Hematopoietic multipotent progenitor cell treated with erythropoietin and hydrocortisone succinate and interleukin-3 and kit ligand, for 8 days (in vitro differentiated cells): ENCODE measurements at regions not wholly inside any gene's neighbourhood (a gene's known extent, or its start where the extent isn't known, plus 50 kb on each side); places are given as distances from the start of the nearest gene placed in this dataset.
"Not testable (repeated sequence)": the region's sequence is repeated elsewhere in the genome, so short reads cannot be mapped to it uniquely, and the experiment has no call there.

ENCODE experiments used
- DNase-seq: peaks from one replicate; pipeline ENCODE4 v3.0.0-alpha.2; 2015

GRCh38 chr11:114953039-114953438, 274.7 kb downstream of the NXPE2 start:
- no peak for DNase-seq

DNA sequence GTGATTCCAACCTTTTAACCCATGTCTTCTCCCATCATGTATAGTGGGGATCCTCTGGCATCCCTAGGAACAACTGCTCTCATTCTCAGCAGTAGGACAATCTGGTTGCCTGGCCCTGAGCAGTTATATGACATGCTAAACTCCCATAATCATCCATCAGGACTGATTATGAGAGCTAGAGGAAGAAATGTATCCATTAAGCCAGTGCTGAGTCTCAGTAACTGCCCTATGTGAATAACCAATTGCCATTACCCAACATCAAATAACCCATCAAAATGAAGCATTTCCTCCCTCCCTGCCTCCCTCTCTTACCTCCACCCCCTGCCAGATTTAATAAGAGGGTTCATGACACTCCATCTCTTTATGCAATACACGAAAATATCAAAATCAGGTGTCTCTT, 277.6 kb downstream of the NXPE2 start:
- DNase-seq: no peak

GRCh38 chr11:114956566-114956965, 278.2 kb downstream of the NXPE2 start:
- DNase-seq: no peak

DNA sequence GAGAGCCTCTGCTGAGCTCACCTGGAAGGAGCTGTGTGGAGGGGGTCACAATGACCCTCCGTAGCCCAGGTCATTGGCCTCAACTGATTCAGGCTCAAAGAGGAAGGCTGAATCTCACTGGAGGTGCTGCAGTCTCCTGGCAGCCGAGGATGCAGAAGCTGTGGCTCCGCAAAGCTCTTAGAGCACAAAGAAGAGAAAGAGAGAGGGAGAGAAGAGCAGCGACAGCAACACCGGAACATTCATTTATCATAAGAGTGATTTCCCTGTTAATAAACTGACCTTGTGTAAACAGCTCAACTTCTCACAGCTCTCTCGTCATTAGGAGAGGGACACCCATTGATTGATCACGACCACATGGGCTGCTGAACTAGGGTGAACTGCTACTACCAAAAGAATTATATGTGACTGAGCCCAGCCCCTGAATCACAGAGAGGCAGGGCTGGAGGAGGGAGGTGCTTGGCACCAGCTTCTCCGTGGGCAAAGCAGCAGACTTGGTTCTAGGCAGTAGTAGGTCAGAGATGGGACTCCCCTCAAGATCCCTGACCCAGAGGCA, 281.7 kb downstream of the NXPE2 start:
- DNase-seq: no peak

- DNase-seq: not testable (repeated sequence)
Measured at GRCh38 chr11:114960819-114961218, 282.5 kb downstream of the NXPE2 start.

DNA sequence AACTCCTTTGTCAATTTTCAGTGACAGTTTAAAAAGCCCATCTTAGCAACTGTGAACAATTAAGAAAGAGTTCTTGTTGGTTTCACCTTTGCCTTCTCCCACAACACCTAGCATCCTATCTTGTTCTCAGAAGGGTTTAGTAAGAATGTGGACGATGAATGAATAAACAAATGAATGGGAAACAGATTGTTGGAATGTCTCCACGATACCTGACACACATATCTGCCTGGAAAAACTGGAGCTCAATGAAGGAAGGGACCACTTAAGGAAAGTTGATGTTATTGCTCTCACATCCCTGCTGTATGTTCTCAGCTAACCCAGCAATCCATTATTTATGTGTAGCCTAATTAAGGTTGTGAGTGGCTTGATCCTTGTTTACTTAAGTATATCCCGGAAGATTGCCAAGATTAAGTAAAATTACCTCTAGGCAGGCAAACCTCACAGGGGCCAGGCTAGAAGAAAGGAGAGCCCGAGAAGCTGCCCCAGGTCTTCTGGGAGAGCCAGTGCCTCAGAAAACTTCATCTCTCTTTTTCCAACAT, 286.4 kb downstream of the NXPE2 start:
- DNase-seq: no peak

GRCh38 chr11:114970927-114971645, 292.8 kb downstream of the NXPE2 start:
- no peak for DNase-seq

GRCh38 chr11:114972105-114972504, 293.8 kb downstream of the NXPE2 start:
- no peak for DNase-seq

DNA sequence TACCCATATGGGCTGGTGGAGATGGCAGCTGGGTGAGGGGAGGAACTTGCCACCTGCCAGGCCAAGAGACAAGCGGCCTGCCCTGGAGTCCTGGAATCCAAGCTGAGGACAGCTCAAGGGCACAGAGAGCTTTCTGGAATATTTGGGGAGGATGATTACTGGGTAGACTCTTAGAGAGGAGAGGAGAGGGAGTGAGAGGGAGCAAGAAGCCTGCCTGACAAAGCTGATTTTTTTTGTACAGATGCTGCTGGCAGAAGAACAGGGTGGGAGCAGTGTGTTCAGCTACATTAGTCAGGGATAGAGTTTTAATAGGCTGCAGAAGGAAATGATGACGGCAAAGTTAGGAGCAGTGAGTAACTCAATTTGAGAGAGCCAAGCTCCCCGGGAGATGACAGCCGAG, 299.3 kb downstream of the NXPE2 start:
- DNase-seq: no peak

- DNase-seq: no peak
Measured at GRCh38 chr11:114982141-114982540, 303.8 kb downstream of the NXPE2 start.

DNA sequence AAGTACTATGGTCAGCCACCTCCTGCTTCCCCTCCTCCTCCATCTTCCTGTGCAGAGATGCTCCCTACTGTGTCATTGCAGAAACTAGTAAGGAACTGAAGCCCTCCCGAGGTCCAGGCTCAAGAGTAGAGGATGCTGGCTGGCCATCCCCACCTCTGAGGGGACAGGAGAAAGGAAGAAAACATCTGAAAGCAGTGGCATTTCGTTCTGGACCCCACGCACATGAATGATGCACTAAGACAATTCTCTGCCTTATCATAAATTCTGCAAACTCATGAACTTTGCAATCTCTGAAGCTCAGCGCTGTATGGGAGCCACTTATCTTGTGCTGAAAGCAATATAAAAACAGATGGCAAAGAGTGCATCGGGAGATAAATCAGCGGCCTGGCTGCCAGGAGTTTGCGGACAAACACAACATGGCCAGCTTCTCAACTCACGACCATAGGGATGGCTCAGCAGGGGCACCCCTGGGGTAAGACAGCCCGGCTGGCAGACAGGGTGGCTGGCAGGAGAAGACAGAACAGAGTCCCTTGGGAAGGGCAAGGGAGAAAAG, 306.4 kb downstream of the NXPE2 start:
- no peak for DNase-seq

DNA sequence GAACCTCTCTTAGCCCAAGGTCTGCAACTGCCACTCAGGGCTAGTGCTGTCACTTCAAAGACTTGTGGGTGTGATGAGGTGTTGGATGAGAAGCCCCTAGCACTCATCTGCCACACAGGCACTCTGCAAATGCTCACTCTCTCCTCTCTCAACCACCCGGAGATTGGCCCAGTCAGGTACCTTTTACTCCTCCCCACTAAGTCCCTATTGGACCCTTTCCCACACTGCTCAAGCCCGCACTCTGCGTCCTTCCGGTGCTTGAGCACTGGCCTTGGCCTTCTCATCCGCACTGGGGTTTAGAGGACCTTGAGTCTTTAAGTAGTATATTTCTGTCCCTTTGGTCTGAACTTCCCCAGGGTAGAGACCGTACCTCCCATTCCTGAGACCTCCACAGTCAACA, 308.0 kb downstream of the NXPE2 start:
- DNase-seq: no peak

DNA sequence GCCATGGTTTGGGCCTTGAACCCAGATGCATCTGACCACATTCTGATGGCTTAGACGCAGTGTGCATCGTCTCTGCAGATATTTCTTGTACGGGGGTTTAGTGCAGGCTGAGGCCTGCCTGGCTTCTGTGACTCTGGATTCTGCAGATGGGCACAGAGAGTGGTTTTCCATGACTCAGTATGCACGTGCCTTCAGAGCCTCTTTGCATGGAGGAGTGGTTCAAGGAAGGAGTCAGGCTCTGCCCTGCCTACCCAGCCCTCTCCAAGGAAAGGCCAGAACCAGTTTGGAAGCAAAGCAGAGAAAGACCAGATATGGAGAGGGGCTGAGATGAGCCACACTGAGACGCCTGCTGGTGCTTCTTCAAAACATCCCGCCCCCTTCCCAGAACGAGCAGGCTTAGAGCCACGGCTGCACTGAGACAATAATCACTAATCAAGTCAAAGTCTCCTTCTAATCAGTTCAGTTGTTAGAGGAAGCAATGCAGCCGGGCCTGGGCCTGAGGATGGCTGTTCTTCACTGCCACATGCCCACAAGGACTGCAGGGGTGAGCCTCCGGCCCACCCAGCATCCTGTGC, 308.9 kb downstream of the NXPE2 start:
- DNase-seq: no peak

- no peak for DNase-seq
Measured at GRCh38 chr11:114988644-114989043, 310.3 kb downstream of the NXPE2 start.

- no peak for DNase-seq
Measured at GRCh38 chr11:114989536-114989935, 311.2 kb downstream of the NXPE2 start.

DNA sequence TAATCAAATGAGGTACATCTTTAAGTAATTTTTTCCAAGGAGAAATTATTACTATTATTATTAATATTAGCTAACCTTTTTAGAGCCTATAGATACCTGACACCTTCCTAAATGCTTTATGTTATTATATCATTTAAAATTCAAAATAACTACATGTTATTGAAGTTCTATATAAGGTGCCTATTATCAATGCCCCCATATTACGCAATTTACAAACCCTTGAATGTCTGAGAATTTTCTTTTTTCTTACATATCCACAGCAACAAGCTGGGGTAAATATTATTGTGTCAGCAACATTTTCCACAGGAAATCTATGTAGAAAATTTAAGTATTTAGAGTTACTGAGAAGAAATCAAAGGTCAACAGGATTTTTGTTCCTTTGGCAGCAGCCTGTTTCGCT, 327.3 kb downstream of the NXPE2 start:
- no peak for DNase-seq

DNA sequence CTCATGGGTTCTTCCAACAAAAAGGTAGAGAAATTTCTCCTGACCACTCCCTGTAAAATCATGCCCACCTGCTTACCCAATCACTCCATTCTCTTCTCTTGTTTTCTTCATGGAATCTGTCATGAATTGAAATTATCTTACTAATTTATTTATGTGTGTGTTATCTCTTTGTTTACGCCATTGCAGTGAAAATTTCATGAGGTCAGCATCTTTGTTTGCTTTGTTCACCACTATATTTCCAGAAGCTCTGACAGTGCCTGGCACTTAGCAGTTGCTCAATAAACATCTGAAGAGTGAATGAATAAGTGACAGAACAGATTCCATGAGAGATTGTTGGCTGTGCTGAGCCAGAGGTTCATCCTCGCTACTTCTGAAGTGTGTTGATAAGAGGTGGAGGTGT, 329.5 kb downstream of the NXPE2 start:
- no peak for DNase-seq

- no peak for DNase-seq
Measured at GRCh38 chr11:115008799-115009198, 330.5 kb downstream of the NXPE2 start.

DNA sequence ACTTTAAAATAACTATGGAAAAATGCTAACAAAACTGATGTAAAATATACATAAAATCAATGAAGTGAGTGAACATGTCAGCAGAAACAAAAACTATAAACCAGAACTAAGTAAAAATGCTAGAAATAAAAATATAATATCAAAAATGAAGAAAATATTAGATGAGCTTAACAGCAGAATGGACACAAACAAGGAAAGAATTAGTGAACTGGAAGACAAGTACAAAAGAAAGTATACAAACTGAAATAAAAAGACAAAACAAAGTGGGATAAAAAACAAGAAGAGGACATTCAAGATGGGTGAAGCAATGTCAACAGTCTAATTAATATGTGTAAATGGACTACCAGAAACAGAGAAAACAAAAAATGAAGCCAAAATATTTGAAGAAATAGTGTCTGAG, 339.2 kb downstream of the NXPE2 start:
- no peak for DNase-seq

- DNase-seq: no peak
Measured at GRCh38 chr11:115030166-115030565, 351.8 kb downstream of the NXPE2 start.

DNA sequence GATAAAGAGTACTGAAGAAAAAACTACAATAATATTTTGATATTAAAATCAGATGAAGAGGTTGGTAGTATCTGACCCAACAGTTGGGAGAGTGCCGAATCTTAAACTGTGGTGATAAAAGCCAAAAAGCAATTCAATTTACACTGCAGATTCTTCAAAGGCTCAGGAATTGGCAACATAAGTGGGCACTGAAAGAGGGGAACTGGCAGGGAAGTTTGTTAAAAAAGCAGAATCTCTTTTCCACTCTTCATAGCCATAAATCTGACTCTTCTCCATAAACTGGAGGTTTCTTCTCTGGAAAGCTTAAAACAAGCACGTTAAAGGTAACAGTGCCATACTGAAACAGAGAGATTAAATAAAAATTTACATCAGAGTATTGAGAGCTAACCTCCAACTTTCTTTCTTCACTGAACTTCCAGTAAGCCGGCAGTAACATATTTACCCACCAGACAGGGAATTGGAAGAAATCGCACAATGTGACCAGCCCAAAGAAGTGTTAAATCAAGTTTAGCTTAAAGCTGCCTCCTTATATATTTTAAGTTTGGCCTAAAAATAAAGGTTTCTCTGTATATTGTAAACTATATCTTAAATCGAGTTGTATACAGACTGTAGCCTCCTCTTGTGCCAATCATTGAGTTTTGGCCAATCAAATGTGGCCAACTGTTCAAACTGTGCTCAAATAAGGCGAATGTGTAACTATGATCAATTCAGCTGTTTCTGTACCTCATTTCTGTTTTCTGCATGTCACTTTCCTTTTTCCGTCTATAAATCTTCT, 358.3 kb downstream of the NXPE2 start:
- DNase-seq: no peak

DNA sequence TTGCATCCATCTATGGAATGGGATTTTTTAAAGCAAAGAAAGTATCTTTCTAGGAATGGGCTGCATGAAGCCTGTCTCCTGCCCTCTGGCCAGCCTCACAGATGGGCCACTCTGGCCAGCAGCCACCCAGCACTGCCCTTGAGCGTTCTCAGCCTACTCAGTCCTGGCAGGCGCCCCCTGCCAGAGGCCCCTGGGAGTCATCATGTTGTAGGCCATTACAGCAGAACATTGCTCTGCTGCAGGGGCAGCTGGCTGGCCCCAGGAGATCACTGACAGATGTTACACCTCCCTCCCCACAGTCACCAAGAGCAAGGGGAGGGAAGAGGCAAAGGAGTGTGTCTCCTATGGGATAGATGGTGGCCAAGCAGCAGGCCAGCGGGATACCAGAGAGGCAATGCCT, 363.7 kb downstream of the NXPE2 start:
- DNase-seq: no peak

- DNase-seq: no peak
Measured at GRCh38 chr11:115047631-115048030, 369.3 kb downstream of the NXPE2 start.
